ENCODE measurements at regions not wholly inside any gene's neighbourhood (a gene's known extent, or its start where the extent isn't known, plus 50 kb on each side); places are given as distances from the start of the nearest gene placed in this dataset.

DNA sequence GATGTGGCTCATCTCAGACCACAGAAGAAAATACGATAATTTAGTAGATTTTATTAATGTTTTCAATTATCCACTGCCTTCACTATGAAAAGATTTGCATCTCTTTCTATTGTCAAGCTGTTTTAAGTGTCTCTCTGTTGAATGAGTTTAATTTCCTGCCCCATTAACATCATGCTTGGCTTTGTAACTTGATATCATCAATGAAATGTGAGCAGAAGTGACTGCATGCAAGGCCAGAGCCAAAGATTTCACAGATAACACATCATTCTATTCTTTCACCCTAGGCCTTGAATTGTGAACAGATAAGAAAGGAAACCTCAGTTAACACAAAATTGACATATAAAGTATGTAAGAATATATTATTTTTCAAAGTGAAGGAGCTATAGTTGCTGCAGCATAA, 986.4 kb upstream of the CDH18 start:
- no peak for TF ChIP-seq EZH2 (IDR thresholded peaks at IDR 0.05; ENCODE audit: borderline replicate concordance, low read depth, low read length, severe bottlenecking)
- TF ChIP-seq JUN (IDR thresholded peaks at IDR 0.05; ENCODE audit: borderline replicate concordance, insufficient read depth, insufficient read length, low read depth), result no peak
- TF ChIP-seq GATA2 (IDR thresholded peaks at IDR 0.05; ENCODE audit: insufficient read depth, insufficient read length, low read depth, low read length), result peak; percentile 60
- TF ChIP-seq, protein P1, sequence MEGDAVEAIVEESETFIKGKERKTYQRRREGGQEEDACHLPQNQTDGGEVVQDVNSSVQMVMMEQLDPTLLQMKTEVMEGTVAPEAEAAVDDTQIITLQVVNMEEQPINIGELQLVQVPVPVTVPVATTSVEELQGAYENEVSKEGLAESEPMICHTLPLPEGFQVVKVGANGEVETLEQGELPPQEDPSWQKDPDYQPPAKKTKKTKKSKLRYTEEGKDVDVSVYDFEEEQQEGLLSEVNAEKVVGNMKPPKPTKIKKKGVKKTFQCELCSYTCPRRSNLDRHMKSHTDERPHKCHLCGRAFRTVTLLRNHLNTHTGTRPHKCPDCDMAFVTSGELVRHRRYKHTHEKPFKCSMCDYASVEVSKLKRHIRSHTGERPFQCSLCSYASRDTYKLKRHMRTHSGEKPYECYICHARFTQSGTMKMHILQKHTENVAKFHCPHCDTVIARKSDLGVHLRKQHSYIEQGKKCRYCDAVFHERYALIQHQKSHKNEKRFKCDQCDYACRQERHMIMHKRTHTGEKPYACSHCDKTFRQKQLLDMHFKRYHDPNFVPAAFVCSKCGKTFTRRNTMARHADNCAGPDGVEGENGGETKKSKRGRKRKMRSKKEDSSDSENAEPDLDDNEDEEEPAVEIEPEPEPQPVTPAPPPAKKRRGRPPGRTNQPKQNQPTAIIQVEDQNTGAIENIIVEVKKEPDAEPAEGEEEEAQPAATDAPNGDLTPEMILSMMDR (IDR thresholded peaks at IDR 0.05; ENCODE audit: extremely low read depth in 1 of 2, insufficient read depth in 1 of 2, low read depth in 1 of 2, low read length in 2 of 2), result no peak
- intact Hi-C loops (cut with micrococcal nuclease), result no loop called here
- Histone ChIP-seq H3K9ac (replicated peaks; ENCODE audit: extremely low read depth, insufficient read depth, low read length) (no peak overlapping the region), H2AFZ (ENCODE audit: low read depth, low read length) (no peak overlapping the region), H3K27me3 (ENCODE audit: control insufficient read depth in 2 of 2, insufficient read depth in 2 of 2, low read length in 2 of 2) (no peaks in the 10 kb centered on the region), H4K20me1 (replicated peaks; ENCODE audit: control insufficient read depth, extremely low read depth, insufficient read depth, low read length) (no peaks in the 10 kb centered on the region), H3K79me2 (ENCODE audit: control insufficient read depth, insufficient read depth, low read length) (no peaks in the 10 kb centered on the region), H3K9me3 (replicated peaks; ENCODE audit: control insufficient read depth, insufficient read depth, low read length) (no peaks in the 10 kb centered on the region), H3K4me2 (ENCODE audit: insufficient read depth, low read length) (no peak overlapping the region), H3K27ac (ENCODE audit: insufficient read depth, low read depth, low read length) (no peak overlapping the region), H3K9me1 (replicated peaks; ENCODE audit: control insufficient read depth, extremely low read depth, insufficient read depth, low read length) (no peaks in the 10 kb centered on the region), H3K36me3 (ENCODE audit: control insufficient read depth in 2 of 2, extremely low read depth in 1 of 2, insufficient read depth in 2 of 2, low read length in 2 of 2) (no peaks in the 10 kb centered on the region), H3K4me3 (replicated peaks in 1 of 3; ENCODE audit: insufficient read depth in 1 of 3, low read depth in 1 of 3, low read length in 3 of 3) (no peak overlapping the region), H3K4me1 (ENCODE audit: control insufficient read depth, extremely low read depth, insufficient read depth, low read length) (peaks cover 2% of the 10 kb centered on the region)
- CTCF ChIA-PET, result no interaction called here
- DNase-seq (ENCODE audit: low read depth, low spot score) (peak; percentile 21), FAIRE-seq (no peak)
- dilution Hi-C loops (cut with MboI; ENCODE audit: extremely low pct_ligation_motif_present, low sequenced_read_pairs), result no loop called here
- no TSS peak for BruUV-seq (replicated peaks)
- POLR2A ChIA-PET, result no interaction called here

DNA sequence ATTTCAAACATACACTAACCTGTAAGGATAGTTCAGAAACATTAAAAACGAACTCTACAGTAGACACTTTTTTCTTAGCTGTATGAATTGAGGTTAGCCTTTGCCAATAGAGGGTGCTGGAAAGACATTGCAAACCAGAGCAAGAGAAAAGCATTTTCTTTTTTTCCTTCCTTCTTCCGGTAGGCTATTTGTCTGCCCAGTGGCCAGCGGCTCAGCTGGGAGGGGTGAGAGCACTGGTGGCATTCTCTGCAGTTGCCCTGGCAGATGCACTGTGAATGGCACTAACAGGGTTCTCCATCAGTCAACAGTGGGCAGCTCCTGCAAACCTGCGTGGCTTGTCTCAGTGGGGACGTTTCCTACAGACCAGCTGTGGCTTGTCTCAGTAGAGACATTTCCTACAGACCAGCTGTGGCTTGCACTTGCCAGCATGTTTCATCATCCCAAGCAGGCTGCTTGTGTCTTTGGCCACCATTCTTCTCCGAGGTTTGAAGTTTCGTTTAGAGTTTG, 984.5 kb upstream of the CDH18 start:
- no peaks in the 10 kb centered on the region for H3K9me1 ChIP-seq (replicated peaks; ENCODE audit: control insufficient read depth, extremely low read depth, insufficient read depth, low read length)
- no peaks in the 10 kb centered on the region for H3K36me3 ChIP-seq (ENCODE audit: control insufficient read depth in 2 of 2, extremely low read depth in 1 of 2, insufficient read depth in 2 of 2, low read length in 2 of 2)
- H3K9ac ChIP-seq (replicated peaks; ENCODE audit: extremely low read depth, insufficient read depth, low read length), result no peak overlapping the region
- H4K20me1 ChIP-seq (replicated peaks; ENCODE audit: control insufficient read depth, extremely low read depth, insufficient read depth, low read length), result peaks cover 2% of the 10 kb centered on the region
- H2AFZ ChIP-seq (ENCODE audit: low read depth, low read length), result peak overlapping the region; percentile 69
- H3K27me3 ChIP-seq (ENCODE audit: control insufficient read depth in 2 of 2, insufficient read depth in 2 of 2, low read length in 2 of 2), result no peaks in the 10 kb centered on the region
- intact Hi-C loops (cut with micrococcal nuclease), result loop anchor here (1.0 kb wide), 1 partner anchor 487 kb away; no protein-coding TSS in a partner anchor
- dilution Hi-C loops (cut with MboI; ENCODE audit: extremely low pct_ligation_motif_present, low sequenced_read_pairs), result no loop called here
- H3K4me2 ChIP-seq (ENCODE audit: insufficient read depth, low read length), result peak overlapping the region; percentile 46
- POLR2A ChIA-PET, result no interaction called here
- H3K79me2 ChIP-seq (ENCODE audit: control insufficient read depth, insufficient read depth, low read length), result no peaks in the 10 kb centered on the region
- FAIRE-seq, result no peak
- CTCF ChIA-PET, result interaction anchor here (0.6 to 2.0 kb wide), 8 partner anchors 9 to 497 kb away, joined by 3 to 9 read pairs (median 4); no protein-coding TSS in a partner anchor
- H3K4me1 ChIP-seq (ENCODE audit: control insufficient read depth, extremely low read depth, insufficient read depth, low read length), result peaks cover 2% of the 10 kb centered on the region
- DNase-seq (ENCODE audit: low read depth, low spot score), result peak; percentile 39
- BruUV-seq (replicated peaks), result no TSS peak
- no peak overlapping the region for H3K4me3 ChIP-seq (replicated peaks in 1 of 3; ENCODE audit: insufficient read depth in 1 of 3, low read depth in 1 of 3, low read length in 3 of 3)
- H3K27ac ChIP-seq (ENCODE audit: insufficient read depth, low read depth, low read length), result no peak overlapping the region
- no peak for TF ChIP-seq GATA2 (IDR thresholded peaks at IDR 0.05; ENCODE audit: insufficient read depth, insufficient read length, low read depth, low read length)
- TF ChIP-seq, protein P1 (IDR thresholded peaks at IDR 0.05; ENCODE audit: extremely low read depth in 1 of 2, insufficient read depth in 1 of 2, low read depth in 1 of 2, low read length in 2 of 2), result peak; percentile 30 to 33
- TF ChIP-seq POLR2AphosphoS5 (IDR thresholded peaks at IDR 0.05; ENCODE audit: insufficient read depth, low read depth, low read length), result no peak
- no peaks in the 10 kb centered on the region for H3K9me3 ChIP-seq (replicated peaks; ENCODE audit: control insufficient read depth, insufficient read depth, low read length)

All from endothelial cell of umbilical vein (primary cell).